ENCODE measurements at regions not wholly inside any gene's neighbourhood (a gene's known extent, or its start where the extent isn't known, plus 50 kb on each side); places are given as distances from the start of the nearest gene placed in this dataset.

GRCh38 chr16:86963600-86964575 lies 353.3 kb downstream of the C16orf95 start:
- DNase-seq: no peak

GRCh38 chr16:86964796-86965241 lies 352.4 kb downstream of the C16orf95 start:
- DNase-seq: no peak

GRCh38 chr16:86965331-86965730 lies 351.9 kb downstream of the C16orf95 start:
- no peak for DNase-seq

GRCh38 chr16:86965840-86966550 lies 351.2 kb downstream of the C16orf95 start:
- DNase-seq: no peak

GRCh38 chr16:86966777-86967176 lies 350.4 kb downstream of the C16orf95 start:
- no peak for DNase-seq

GRCh38 chr16:86968866-86969265 lies 348.3 kb downstream of the C16orf95 start:
- DNase-seq: no peak

GRCh38 chr16:86969716-86970115 lies 347.5 kb downstream of the C16orf95 start:
- DNase-seq: no peak

GRCh38 chr16:86970279-86970678 lies 346.9 kb downstream of the C16orf95 start:
- no peak for DNase-seq

- DNase-seq: no peak
Observed at GRCh38 chr16:86970726-86971125, 346.5 kb downstream of the C16orf95 start.

GRCh38 chr16:86971251-86971650 lies 345.9 kb downstream of the C16orf95 start:
- no peak for DNase-seq

- no peak for DNase-seq
Observed at GRCh38 chr16:86974120-86974519, 343.1 kb downstream of the C16orf95 start.

- no peak for DNase-seq
Observed at GRCh38 chr16:86975445-86975844, 341.7 kb downstream of the C16orf95 start.

GRCh38 chr16:86977076-86977676 lies 340.0 kb downstream of the C16orf95 start:
- DNase-seq: no peak

- no peak for DNase-seq
Observed at GRCh38 chr16:86978445-86979030, 338.7 kb downstream of the C16orf95 start.

GRCh38 chr16:86979061-86979460 lies 338.1 kb downstream of the C16orf95 start:
- no peak for DNase-seq

GRCh38 chr16:86979984-86980553 lies 337.1 kb downstream of the C16orf95 start:
- DNase-seq: no peak

- no peak for DNase-seq
Observed at GRCh38 chr16:86980644-86981043, 336.5 kb downstream of the C16orf95 start.

GRCh38 chr16:86982347-86982596 lies 334.9 kb downstream of the C16orf95 start:
- no peak for DNase-seq

- no peak for DNase-seq
Observed at GRCh38 chr16:86982912-86983311, 334.3 kb downstream of the C16orf95 start.

- DNase-seq: no peak
Observed at GRCh38 chr16:86983621-86984020, 333.6 kb downstream of the C16orf95 start.

GRCh38 chr16:86984343-86984742 lies 332.8 kb downstream of the C16orf95 start:
- DNase-seq: no peak

- DNase-seq: no peak
Observed at GRCh38 chr16:86984991-86985647, 332.1 kb downstream of the C16orf95 start.

GRCh38 chr16:86985648-86986015 lies 331.6 kb downstream of the C16orf95 start:
- no peak for DNase-seq
